HuH-7.5 (cell line): ENCODE measurements at regions not wholly inside any gene's neighbourhood (a gene's known extent, or its start where the extent isn't known, plus 50 kb on each side); places are given as distances from the start of the nearest gene placed in this dataset.

Experiments
- DNase-seq: peaks from one replicate; pipeline ENCODE4 v3.0.0; 2011; ENCODE audit warnings: low spot score

GRCh38 chr10:78186572-78186971 is 152.9 kb downstream of the RPS24 start:
- no peak for DNase-seq

GRCh38 chr10:78187371-78187770 is 153.7 kb downstream of the RPS24 start:
- no peak for DNase-seq

- DNase-seq, result no peak
Observed at GRCh38 chr10:78188446-78188845, 154.8 kb downstream of the RPS24 start.

- DNase-seq, result no peak
Observed at GRCh38 chr10:78190051-78190825, 156.6 kb downstream of the RPS24 start.

- no peak for DNase-seq
Observed at GRCh38 chr10:78191301-78191700, 157.6 kb downstream of the RPS24 start.

GRCh38 chr10:78193189-78193588 is 159.5 kb downstream of the RPS24 start:
- DNase-seq, result no peak

GRCh38 chr10:78194050-78194449 is 160.4 kb downstream of the RPS24 start:
- no peak for DNase-seq

- DNase-seq, result no peak
Observed at GRCh38 chr10:78194539-78195402, 161.1 kb downstream of the RPS24 start.

GRCh38 chr10:78196396-78196795 is 162.7 kb downstream of the RPS24 start:
- no peak for DNase-seq

- no peak for DNase-seq
Observed at GRCh38 chr10:78196964-78197363, 163.3 kb downstream of the RPS24 start.

GRCh38 chr10:78197628-78198272 is 164.1 kb downstream of the RPS24 start:
- no peak for DNase-seq

- no peak for DNase-seq
Observed at GRCh38 chr10:78199005-78199725, 165.5 kb downstream of the RPS24 start.

GRCh38 chr10:78199759-78200158 is 166.1 kb downstream of the RPS24 start:
- no peak for DNase-seq

GRCh38 chr10:78200686-78201085 is 167.0 kb downstream of the RPS24 start:
- DNase-seq, result no peak

GRCh38 chr10:78202386-78202785 is 168.7 kb downstream of the RPS24 start:
- no peak for DNase-seq

- DNase-seq, result no peak
Observed at GRCh38 chr10:78203915-78204818, 170.5 kb downstream of the RPS24 start.

- no peak for DNase-seq
Observed at GRCh38 chr10:78205457-78206016, 171.9 kb downstream of the RPS24 start.

GRCh38 chr10:78207216-78207615 is 173.6 kb downstream of the RPS24 start:
- no peak for DNase-seq

- no peak for DNase-seq
Observed at GRCh38 chr10:78207776-78208175, 174.1 kb downstream of the RPS24 start.

- DNase-seq, result no peak
Observed at GRCh38 chr10:78209970-78210369, 176.3 kb downstream of the RPS24 start.

- no peak for DNase-seq
Observed at GRCh38 chr10:78210548-78210947, 176.9 kb downstream of the RPS24 start.
